ENCODE measurements at regions not wholly inside any gene's neighbourhood (a gene's known extent, or its start where the extent isn't known, plus 50 kb on each side); places are given as distances from the start of the nearest gene placed in this dataset.

- DNase-seq: no peak
- H3K27ac ChIP-seq (ENCODE audit: low read depth in 1 of 2, low read length in 1 of 2): no peak overlapping the region
- peaks cover 0 to 2% (median 0%) of the 10 kb centered on the region in 4 donors for H3K9me3 ChIP-seq (ENCODE audit: control insufficient read depth in 4 of 4, insufficient read depth in 3 of 4, low read length in 3 of 4)
- WGBS, 2 donors: 72 to 78% methylated on average over 2 of the region's 2 CpGs
- no peak overlapping the region for H3K4me3 ChIP-seq
- no peaks in the 10 kb centered on the region for H3K36me3 ChIP-seq (ENCODE audit: control insufficient read depth in 4 of 4, insufficient read depth in 4 of 4, low read length in 4 of 4)
- no peak overlapping the region for H3K9ac ChIP-seq (ENCODE audit: insufficient read depth in 1 of 2, low read length in 2 of 2)
- no peaks in the 10 kb centered on the region for H3K4me1 ChIP-seq (ENCODE audit: control insufficient read depth in 5 of 5, insufficient read depth in 5 of 5, low read length in 5 of 5)
- no peak for ATAC-seq (ENCODE audit: insufficient read depth, low FRiP score)
- TF ChIP-seq CTCF (IDR thresholded peaks at IDR 0.05; ENCODE audit: control extremely low read depth, extremely low read depth): no peak
- H3K27me3 ChIP-seq (ENCODE audit: control insufficient read depth in 3 of 3, insufficient read depth in 3 of 3, low read length in 2 of 3): no peaks in the 10 kb centered on the region
Measured at GRCh38 chr4:30536231-30536630, 183.9 kb upstream of the PCDH7 start.

- Histone ChIP-seq H3K36me3 (ENCODE audit: control insufficient read depth in 4 of 4, insufficient read depth in 4 of 4, low read length in 4 of 4) (no peaks in the 10 kb centered on the region), H3K4me3 (no peak overlapping the region), H3K27me3 (ENCODE audit: control insufficient read depth in 3 of 3, insufficient read depth in 3 of 3, low read length in 2 of 3) (no peaks in the 10 kb centered on the region), H3K9ac (ENCODE audit: insufficient read depth in 1 of 2, low read length in 2 of 2) (no peak overlapping the region), H3K9me3 (ENCODE audit: control insufficient read depth in 4 of 4, insufficient read depth in 3 of 4, low read length in 3 of 4) (peaks cover 0 to 2% (median 0%) of the 10 kb centered on the region in 4 donors), H3K27ac (ENCODE audit: low read depth in 1 of 2, low read length in 1 of 2) (no peak overlapping the region), H3K4me1 (ENCODE audit: control insufficient read depth in 5 of 5, insufficient read depth in 5 of 5, low read length in 5 of 5) (no peaks in the 10 kb centered on the region)
- ATAC-seq (ENCODE audit: insufficient read depth, low FRiP score) (no peak), DNase-seq (no peak)
- TF ChIP-seq CTCF (IDR thresholded peaks at IDR 0.05; ENCODE audit: control extremely low read depth, extremely low read depth): no peak
- WGBS, 2 donors: 51 to 66% methylated on average over 3 of the region's 3 CpGs
Measured at GRCh38 chr4:30537456-30537855, 182.7 kb upstream of the PCDH7 start.

GRCh38 chr4:30538794-30539193, 181.4 kb upstream of the PCDH7 start:
- Histone ChIP-seq H3K27ac (ENCODE audit: low read depth in 1 of 2, low read length in 1 of 2) (no peak overlapping the region), H3K9ac (ENCODE audit: insufficient read depth in 1 of 2, low read length in 2 of 2) (no peak overlapping the region), H3K9me3 (ENCODE audit: control insufficient read depth in 4 of 4, insufficient read depth in 3 of 4, low read length in 3 of 4) (peaks cover 0 to 2% (median 0%) of the 10 kb centered on the region in 4 donors), H3K36me3 (ENCODE audit: control insufficient read depth in 4 of 4, insufficient read depth in 4 of 4, low read length in 4 of 4) (no peaks in the 10 kb centered on the region), H3K27me3 (ENCODE audit: control insufficient read depth in 3 of 3, insufficient read depth in 3 of 3, low read length in 2 of 3) (no peaks in the 10 kb centered on the region), H3K4me3 (no peak overlapping the region), H3K4me1 (ENCODE audit: control insufficient read depth in 5 of 5, insufficient read depth in 5 of 5, low read length in 5 of 5) (no peaks in the 10 kb centered on the region)
- ATAC-seq (ENCODE audit: insufficient read depth, low FRiP score) (no peak), DNase-seq (no peak)
- 83 to 89% methylated on average over 5 of the region's 5 CpGs for WGBS, 2 donors
- no peak for TF ChIP-seq CTCF (IDR thresholded peaks at IDR 0.05; ENCODE audit: control extremely low read depth, extremely low read depth)

- no peak for ATAC-seq (ENCODE audit: insufficient read depth, low FRiP score)
Measured at GRCh38 chr4:30543057-30543456, 177.1 kb upstream of the PCDH7 start.

More at GRCh38 chr4:30543057-30543456, 177.1 kb upstream of the PCDH7 start:
- H3K27me3 ChIP-seq (ENCODE audit: control insufficient read depth in 3 of 3, insufficient read depth in 3 of 3, low read length in 2 of 3): no peaks in the 10 kb centered on the region
- H3K4me3 ChIP-seq: no peak overlapping the region
- no peak for TF ChIP-seq CTCF (IDR thresholded peaks at IDR 0.05; ENCODE audit: control extremely low read depth, extremely low read depth)
- DNase-seq: no peak
- 90 to 97% methylated on average over 1 of the region's 1 CpG for WGBS, 2 donors
- H3K36me3 ChIP-seq (ENCODE audit: control insufficient read depth in 4 of 4, insufficient read depth in 4 of 4, low read length in 4 of 4): no peaks in the 10 kb centered on the region
- H3K27ac ChIP-seq (ENCODE audit: low read depth in 1 of 2, low read length in 1 of 2): no peak overlapping the region
- no peaks in the 10 kb centered on the region for H3K4me1 ChIP-seq (ENCODE audit: control insufficient read depth in 5 of 5, insufficient read depth in 5 of 5, low read length in 5 of 5)
- no peak overlapping the region for H3K9ac ChIP-seq (ENCODE audit: insufficient read depth in 1 of 2, low read length in 2 of 2)
- peaks cover 0 to 2% (median 0%) of the 10 kb centered on the region in 4 donors for H3K9me3 ChIP-seq (ENCODE audit: control insufficient read depth in 4 of 4, insufficient read depth in 3 of 4, low read length in 3 of 4)
